GM12878 (cell line): ENCODE measurements at regions not wholly inside any gene's neighbourhood (a gene's known extent, or its start where the extent isn't known, plus 50 kb on each side); places are given as distances from the start of the nearest gene placed in this dataset.

Experiments used
- ATAC-seq: fragments of 200-7000 bp; cut with Tn5 transposase; 3 replicates; pipeline ENCODE4 v1.9.1; 2020; ENCODE audit warnings: mild to moderate bottlenecking, moderate library complexity
- BruUV-seq: library from RNA; stranded (reverse); fragments of 400-500 nt; replicated peaks from 2 replicates; lab custom pipeline; 2021; lab: Mats Ljungman, UMichigan
- CTCF ChIA-PET: fragments of 300-600 bp; sonication (Branson Sonifier 250); formaldehyde crosslinking; extraction: SDS; loops from one replicate; lab custom pipeline; 2021; ENCODE audit warnings: inconsistent platforms; lab: Yijun Ruan, JAX
- POLR2A ChIA-PET: fragments of 350-600 bp; formaldehyde crosslinking; extraction: SDS; loops from one replicate; lab custom pipeline; 2021; ENCODE audit warnings: inconsistent platforms; lab: Charles Lee
- RAD21 ChIA-PET: fragments of 300-600 bp; sonication (Branson Sonifier 250); formaldehyde crosslinking; loops from one replicate; lab custom pipeline; 2023; ENCODE audit warnings: antibody characterized with exemption; ENCODE audit not compliant: unreplicated experiment; lab: Charles Lee
- SMC1A ChIA-PET: fragments of 300-600 bp; sonication (Branson Sonifier 250); formaldehyde crosslinking; loops from one replicate; lab custom pipeline; 2023; ENCODE audit not compliant: unreplicated experiment, uncharacterized antibody; lab: Charles Lee
- DNase-seq: peaks from one replicate; pipeline ENCODE4 v3.0.0-alpha.2; 2011; ENCODE audit warnings: low read depth, low spot score
- FAIRE-seq: peaks from 3 replicates; lab custom pipeline; 2011; peaks lifted over from hg19 to GRCh38; lab: Jason Lieb, UNC
- H2AFZ ChIP-seq: 2 replicates; pipeline ENCODE4 v1.6.0; 2011; ENCODE audit warnings: low read depth, low read length, control low read depth; ENCODE audit not compliant: control insufficient read depth
- H3K27ac ChIP-seq: 2 replicates; pipeline ENCODE4 v1.5.1; 2011; ENCODE audit warnings: control low read depth; ENCODE audit not compliant: control insufficient read depth, insufficient read depth
- H3K27me3 ChIP-seq, 2 experiments: replicated peaks in 1 of 2; 2 replicates each; pipeline versions ENCODE4 v1.6.0 to v1.6.1; 2011; ENCODE audit warnings: low read length in 1 of 2; ENCODE audit not compliant: control insufficient read depth in 2 of 2, insufficient read depth in 2 of 2
- H3K36me3 ChIP-seq, 2 experiments: 2 replicates each; pipeline ENCODE4 v1.5.1; 2011; ENCODE audit warnings: low read length in 1 of 2; ENCODE audit not compliant: control insufficient read depth in 2 of 2, insufficient read depth in 2 of 2
- H3K4me1 ChIP-seq: 2 replicates; pipeline ENCODE4 v1.6.1; 2011; ENCODE audit warnings: mild to moderate bottlenecking, low read length, moderate library complexity, mixed read lengths; ENCODE audit not compliant: control insufficient read depth, insufficient read depth
- H3K4me2 ChIP-seq: 2 replicates; pipeline ENCODE4 v1.6.0; 2011; ENCODE audit warnings: control low read depth; ENCODE audit not compliant: control insufficient read depth, insufficient read depth
- H3K4me3 ChIP-seq: fragments of 200-600 bp; sonication (generic); 2 replicates; pipeline ENCODE4 v1.5.1; 2016
- H3K79me2 ChIP-seq: 2 replicates; pipeline ENCODE4 v1.6.0; 2011; ENCODE audit warnings: low read length; ENCODE audit not compliant: control insufficient read depth, insufficient read depth
- H3K9ac ChIP-seq: 2 replicates; pipeline ENCODE4 v1.8.0; 2011; ENCODE audit warnings: low read length, control low read depth, mixed read lengths; ENCODE audit not compliant: control insufficient read depth, insufficient read depth
- H3K9me3 ChIP-seq: replicated peaks from 3 replicates; pipeline ENCODE4 v1.5.1; 2011; ENCODE audit warnings: mild to moderate bottlenecking, low read length; ENCODE audit not compliant: control insufficient read depth, insufficient read depth
- H4K20me1 ChIP-seq: 2 replicates; pipeline ENCODE4 v1.6.0; 2011; ENCODE audit not compliant: control insufficient read depth, insufficient read depth
- BACH1 ChIP-seq: fragments of 450-650 bp; IDR thresholded peaks from 2 replicates; pipeline ENCODE4 v1.6.1; 2017; ENCODE audit warnings: mild to moderate bottlenecking, borderline replicate concordance
- BMI1 ChIP-seq: fragments of 450-650 bp; IDR thresholded peaks from 2 replicates; pipeline ENCODE4 v1.6.1; 2016; ENCODE audit warnings: mild to moderate bottlenecking, moderate library complexity, borderline replicate concordance
- CBX5 ChIP-seq: sonication (generic); IDR thresholded peaks from 2 replicates; pipeline ENCODE4 v1.6.1; 2016; ENCODE audit warnings: low read depth, moderate library complexity, mild to moderate bottlenecking, inconsistent platforms
- EGR1 ChIP-seq, 2 experiments: IDR thresholded peaks; 1 replicate in 1 of 2; 2 replicates in 1 of 2; pipeline ENCODE4 v1.6.1; 2011 to 2012; ENCODE audit warnings: low read depth in 2 of 2, low read length in 2 of 2, borderline replicate concordance in 1 of 2, mild to moderate bottlenecking in 1 of 2, moderate library complexity in 1 of 2
- ETV6 ChIP-seq, 2 experiments: fragments of 450-650 bp in 1 of 2; IDR thresholded peaks in 1 of 2; conservative IDR thresholded peaks in 1 of 2; 2 replicates each; pipeline ENCODE4 v1.6.1; 2014; ENCODE audit warnings: antibody characterized with exemption in 1 of 2, borderline replicate concordance in 1 of 2, low read depth in 1 of 2, mild to moderate bottlenecking in 1 of 2, moderate library complexity in 1 of 2
- NFXL1 ChIP-seq: fragments of 450-650 bp; IDR thresholded peaks from 2 replicates; pipeline ENCODE4 v1.6.1; 2017; ENCODE audit warnings: antibody characterized with exemption, mild to moderate bottlenecking, borderline replicate concordance
- RAD51 ChIP-seq: fragments of 450-650 bp; IDR thresholded peaks from 2 replicates; pipeline ENCODE4 v1.6.1; 2016; ENCODE audit warnings: moderate library complexity, mild to moderate bottlenecking, inconsistent platforms
- SIX5 ChIP-seq: IDR thresholded peaks from 2 replicates; pipeline ENCODE4 v1.6.1; 2011; ENCODE audit warnings: mild to moderate bottlenecking, low read depth, low read length, moderate library complexity; ENCODE audit not compliant: severe bottlenecking
- SMAD5 ChIP-seq: IDR thresholded peaks from 2 replicates; pipeline ENCODE4 v1.6.1; 2016; ENCODE audit warnings: antibody characterized with exemption, low read depth
- SREBF2 ChIP-seq: IDR thresholded peaks from 2 replicates; pipeline ENCODE4 v1.6.1; 2012; ENCODE audit warnings: mild to moderate bottlenecking, low read length
- USF2 ChIP-seq: IDR thresholded peaks from 2 replicates; pipeline ENCODE4 v1.6.1; 2011; ENCODE audit warnings: low read depth, low read length, improper control_type of control experiment, borderline replicate concordance
- ZNF274 ChIP-seq: IDR thresholded peaks from one replicate; pipeline ENCODE4 v1.8.0; 2011; ENCODE audit not compliant: insufficient read length, insufficient read depth
- ZNF384 ChIP-seq: IDR thresholded peaks from 2 replicates; pipeline ENCODE4 v1.6.1; 2012; ENCODE audit warnings: low read depth, mild to moderate bottlenecking, low read length, improper control_type of control experiment, borderline replicate concordance
- ZZZ3 ChIP-seq: IDR thresholded peaks from 2 replicates; pipeline ENCODE4 v1.6.1; 2011; ENCODE audit warnings: low read depth; ENCODE audit not compliant: control insufficient read depth, insufficient read length
- WGBS: methylation state at CpG from one replicate; pipeline ENCODE4 v1.1.6; 2016; ENCODE audit warnings: low lambda C conversion rate; ENCODE audit not compliant: insufficient replicate concordance, insufficient coverage; ENCODE audit errors: missing lambda C conversion rate; 5-methylcytosine and 5-hydroxymethylcytosine counted together
- in situ Hi-C: fragments of 300-500 bp; cut with MboI; formaldehyde crosslinking; loops from 9 replicates; pipeline ENCODE4 v1.14.3; 2018; ENCODE audit warnings: mixed read lengths
- intact Hi-C: fragments of 100-400 bp; cut with micrococcal nuclease; formaldehyde crosslinking; loops from one replicate; pipeline ENCODE4 v1.14.2; 2022; ENCODE audit not compliant: unreplicated experiment
- TF ChIP-seq, protein P1 (sequence below): IDR thresholded peaks from 2 replicates; pipeline ENCODE4 v1.6.1; 2012; ENCODE audit warnings: mild to moderate bottlenecking, low read depth, low read length
- TF ChIP-seq, protein P2 (sequence below): fragments of 450-650 bp; IDR thresholded peaks from 2 replicates; pipeline ENCODE4 v1.6.1; 2017; ENCODE audit warnings: antibody characterized with exemption, mild to moderate bottlenecking, moderate library complexity
- TF ChIP-seq, protein P3 (sequence below): fragments of 450-650 bp; IDR thresholded peaks from 2 replicates; pipeline ENCODE4 v1.6.1; 2014; ENCODE audit warnings: mild to moderate bottlenecking

GRCh38 chr2:37764739-37765138, 93.3 kb upstream of the CDC42EP3 start:
- no peaks in the 10 kb centered on the region for H3K4me1 ChIP-seq
- no peak overlapping the region for H3K9ac ChIP-seq
- RAD21 ChIA-PET: interaction anchor here (0.7 kb wide), 1 partner anchor 17 kb away, joined by 3 read pairs; no protein-coding TSS in a partner anchor
- CTCF ChIA-PET: interaction anchor here (1.8 kb wide), 1 partner anchor 350 kb away, joined by 4 read pairs; no protein-coding TSS in a partner anchor
- WGBS: 0% methylated on average over 2 of the region's 2 CpGs
- intact Hi-C loops: no loop called here
- no peaks in the 10 kb centered on the region for H3K79me2 ChIP-seq
- SMC1A ChIA-PET: interaction anchor here (0.8 kb wide), 1 partner anchor 353 kb away, joined by 3 read pairs; no protein-coding TSS in a partner anchor
- H4K20me1 ChIP-seq: no peaks in the 10 kb centered on the region
- H3K27ac ChIP-seq: no peak overlapping the region
- DNase-seq (no peak), ATAC-seq (no peak), FAIRE-seq (no peak)
- POLR2A ChIA-PET: interaction anchor here (0.5 kb wide), 1 partner anchor 74 kb away, joined by 4 read pairs; no protein-coding TSS in a partner anchor
- no peak overlapping the region for H2AFZ ChIP-seq
- no peaks in the 10 kb centered on the region for H3K36me3 ChIP-seq
- H3K4me2 ChIP-seq: no peak overlapping the region
- in situ Hi-C loops: no loop called here
- no peak overlapping the region for H3K4me3 ChIP-seq
- H3K9me3 ChIP-seq: no peaks in the 10 kb centered on the region; the same call in 2 of the 3 replicates
- BruUV-seq: no TSS peak
- H3K27me3 ChIP-seq: no peaks in the 10 kb centered on the region
- no peak for TF ChIP-seq SIX5
- TF ChIP-seq ZZZ3: no peak
- TF ChIP-seq, protein P1, sequence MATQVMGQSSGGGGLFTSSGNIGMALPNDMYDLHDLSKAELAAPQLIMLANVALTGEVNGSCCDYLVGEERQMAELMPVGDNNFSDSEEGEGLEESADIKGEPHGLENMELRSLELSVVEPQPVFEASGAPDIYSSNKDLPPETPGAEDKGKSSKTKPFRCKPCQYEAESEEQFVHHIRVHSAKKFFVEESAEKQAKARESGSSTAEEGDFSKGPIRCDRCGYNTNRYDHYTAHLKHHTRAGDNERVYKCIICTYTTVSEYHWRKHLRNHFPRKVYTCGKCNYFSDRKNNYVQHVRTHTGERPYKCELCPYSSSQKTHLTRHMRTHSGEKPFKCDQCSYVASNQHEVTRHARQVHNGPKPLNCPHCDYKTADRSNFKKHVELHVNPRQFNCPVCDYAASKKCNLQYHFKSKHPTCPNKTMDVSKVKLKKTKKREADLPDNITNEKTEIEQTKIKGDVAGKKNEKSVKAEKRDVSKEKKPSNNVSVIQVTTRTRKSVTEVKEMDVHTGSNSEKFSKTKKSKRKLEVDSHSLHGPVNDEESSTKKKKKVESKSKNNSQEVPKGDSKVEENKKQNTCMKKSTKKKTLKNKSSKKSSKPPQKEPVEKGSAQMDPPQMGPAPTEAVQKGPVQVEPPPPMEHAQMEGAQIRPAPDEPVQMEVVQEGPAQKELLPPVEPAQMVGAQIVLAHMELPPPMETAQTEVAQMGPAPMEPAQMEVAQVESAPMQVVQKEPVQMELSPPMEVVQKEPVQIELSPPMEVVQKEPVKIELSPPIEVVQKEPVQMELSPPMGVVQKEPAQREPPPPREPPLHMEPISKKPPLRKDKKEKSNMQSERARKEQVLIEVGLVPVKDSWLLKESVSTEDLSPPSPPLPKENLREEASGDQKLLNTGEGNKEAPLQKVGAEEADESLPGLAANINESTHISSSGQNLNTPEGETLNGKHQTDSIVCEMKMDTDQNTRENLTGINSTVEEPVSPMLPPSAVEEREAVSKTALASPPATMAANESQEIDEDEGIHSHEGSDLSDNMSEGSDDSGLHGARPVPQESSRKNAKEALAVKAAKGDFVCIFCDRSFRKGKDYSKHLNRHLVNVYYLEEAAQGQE: no peak
- TF ChIP-seq, protein P2, sequence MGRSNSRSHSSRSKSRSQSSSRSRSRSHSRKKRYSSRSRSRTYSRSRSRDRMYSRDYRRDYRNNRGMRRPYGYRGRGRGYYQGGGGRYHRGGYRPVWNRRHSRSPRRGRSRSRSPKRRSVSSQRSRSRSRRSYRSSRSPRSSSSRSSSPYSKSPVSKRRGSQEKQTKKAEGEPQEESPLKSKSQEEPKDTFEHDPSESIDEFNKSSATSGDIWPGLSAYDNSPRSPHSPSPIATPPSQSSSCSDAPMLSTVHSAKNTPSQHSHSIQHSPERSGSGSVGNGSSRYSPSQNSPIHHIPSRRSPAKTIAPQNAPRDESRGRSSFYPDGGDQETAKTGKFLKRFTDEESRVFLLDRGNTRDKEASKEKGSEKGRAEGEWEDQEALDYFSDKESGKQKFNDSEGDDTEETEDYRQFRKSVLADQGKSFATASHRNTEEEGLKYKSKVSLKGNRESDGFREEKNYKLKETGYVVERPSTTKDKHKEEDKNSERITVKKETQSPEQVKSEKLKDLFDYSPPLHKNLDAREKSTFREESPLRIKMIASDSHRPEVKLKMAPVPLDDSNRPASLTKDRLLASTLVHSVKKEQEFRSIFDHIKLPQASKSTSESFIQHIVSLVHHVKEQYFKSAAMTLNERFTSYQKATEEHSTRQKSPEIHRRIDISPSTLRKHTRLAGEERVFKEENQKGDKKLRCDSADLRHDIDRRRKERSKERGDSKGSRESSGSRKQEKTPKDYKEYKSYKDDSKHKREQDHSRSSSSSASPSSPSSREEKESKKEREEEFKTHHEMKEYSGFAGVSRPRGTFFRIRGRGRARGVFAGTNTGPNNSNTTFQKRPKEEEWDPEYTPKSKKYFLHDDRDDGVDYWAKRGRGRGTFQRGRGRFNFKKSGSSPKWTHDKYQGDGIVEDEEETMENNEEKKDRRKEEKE: no peak
- TF ChIP-seq USF2: no peak
- no peak for TF ChIP-seq CBX5
- no peak for TF ChIP-seq ZNF274
- TF ChIP-seq EGR1 (IDR thresholded peaks at IDR 0.05; ENCODE audit: borderline replicate concordance in 1 of 2, low read depth in 2 of 2, low read length in 2 of 2): no peak
- no peak for TF ChIP-seq ZNF384
- TF ChIP-seq ETV6 (conservative IDR thresholded peaks at IDR 0.05 in 1 of 2, IDR thresholded peaks at IDR 0.05 in 1 of 2; ENCODE audit: borderline replicate concordance in 1 of 2, low read depth in 1 of 2): no peak
- TF ChIP-seq, protein P3, sequence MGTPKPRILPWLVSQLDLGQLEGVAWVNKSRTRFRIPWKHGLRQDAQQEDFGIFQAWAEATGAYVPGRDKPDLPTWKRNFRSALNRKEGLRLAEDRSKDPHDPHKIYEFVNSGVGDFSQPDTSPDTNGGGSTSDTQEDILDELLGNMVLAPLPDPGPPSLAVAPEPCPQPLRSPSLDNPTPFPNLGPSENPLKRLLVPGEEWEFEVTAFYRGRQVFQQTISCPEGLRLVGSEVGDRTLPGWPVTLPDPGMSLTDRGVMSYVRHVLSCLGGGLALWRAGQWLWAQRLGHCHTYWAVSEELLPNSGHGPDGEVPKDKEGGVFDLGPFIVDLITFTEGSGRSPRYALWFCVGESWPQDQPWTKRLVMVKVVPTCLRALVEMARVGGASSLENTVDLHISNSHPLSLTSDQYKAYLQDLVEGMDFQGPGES: no peak
- no peak for TF ChIP-seq SREBF2
- no peak for TF ChIP-seq RAD51
- TF ChIP-seq BACH1: no peak
- no peak for TF ChIP-seq BMI1
- TF ChIP-seq SMAD5: no peak
- no peak for TF ChIP-seq NFXL1
